Heart left ventricle (tissue), 13 donors: ENCODE measurements at regions not wholly inside any gene's neighbourhood (a gene's known extent, or its start where the extent isn't known, plus 50 kb on each side); places are given as distances from the start of the nearest gene placed in this dataset.

Experiments used
- POLR2A ChIP-seq, 2 donors: fragments of 450-650 bp; IDR thresholded peaks; one replicate each; pipeline ENCODE4 v1.6.1; 2017; ENCODE audit warnings: antibody characterized with exemption in 2 of 2, mild to moderate bottlenecking in 2 of 2, moderate library complexity in 2 of 2
- TF ChIP-seq, protein P1 (sequence below), 12 donors: fragments of 200-600 bp; sonication (generic) in 4 of 12; IDR thresholded peaks; one replicate each; pipeline versions ENCODE4 v1.5.0 to v1.8.0; 2018 to 2022; ENCODE audit warnings: antibody characterized with exemption in 12 of 12, mild to moderate bottlenecking in 5 of 12
- donor health status: ischemic (EF 13 %, LVEDD 7.1; RV severe dilation, severe dysfunction).
- donor health status: DM: no; HTN: yes; CAD: no.
- donor health status: DM: no; HTN: no; CAD: no.
- donor health status: ischemic (EF 25% LVEDD 6.9; RV normal size, moderate dysfunction).
- donor health status: ischemic (EF 25% LVEDD 5.7; RV mildly dilated, moderate dysfunction).
- donor health status: ischemic (EF 35%, LVEDD 5.7; RV mildly dilated, moderate dysfunction).
- donor health status: nonischemic (EF 11% LVEDD 7.7; RV severe dilation, severe dysfunction).
- donor health status: DM: yes; HTN: yes; CAD: no.
- donor health status: PGD.
- donor health status: ischemic (EF 29% LVEDD 5.4; RV normal size, mild dysfunction).
- donor health status: nonischemic (EF 23%, LVEDD 6.1; RV moderate dilation, normal function).

DNA sequence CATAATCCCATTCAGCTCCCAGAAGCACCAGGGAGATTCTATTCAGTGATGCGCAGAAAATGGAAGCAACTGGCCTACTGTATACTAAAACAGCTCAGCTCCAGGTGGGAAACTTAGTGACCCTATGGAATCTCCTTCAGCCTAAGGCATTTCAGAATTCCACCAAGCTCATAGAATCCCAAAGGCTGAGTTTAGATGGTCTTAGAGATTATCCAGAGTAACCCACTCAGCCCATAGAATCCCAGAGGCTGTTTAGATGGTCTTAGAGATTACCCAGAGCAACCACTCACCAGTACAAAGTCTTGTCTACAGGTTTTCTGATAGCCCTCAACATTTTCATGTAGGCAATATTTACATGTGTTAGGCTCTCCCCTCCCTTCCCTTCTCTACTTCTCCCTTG, 232.0 kb upstream of the SLC14A2 start:
- TF ChIP-seq, protein P1, sequence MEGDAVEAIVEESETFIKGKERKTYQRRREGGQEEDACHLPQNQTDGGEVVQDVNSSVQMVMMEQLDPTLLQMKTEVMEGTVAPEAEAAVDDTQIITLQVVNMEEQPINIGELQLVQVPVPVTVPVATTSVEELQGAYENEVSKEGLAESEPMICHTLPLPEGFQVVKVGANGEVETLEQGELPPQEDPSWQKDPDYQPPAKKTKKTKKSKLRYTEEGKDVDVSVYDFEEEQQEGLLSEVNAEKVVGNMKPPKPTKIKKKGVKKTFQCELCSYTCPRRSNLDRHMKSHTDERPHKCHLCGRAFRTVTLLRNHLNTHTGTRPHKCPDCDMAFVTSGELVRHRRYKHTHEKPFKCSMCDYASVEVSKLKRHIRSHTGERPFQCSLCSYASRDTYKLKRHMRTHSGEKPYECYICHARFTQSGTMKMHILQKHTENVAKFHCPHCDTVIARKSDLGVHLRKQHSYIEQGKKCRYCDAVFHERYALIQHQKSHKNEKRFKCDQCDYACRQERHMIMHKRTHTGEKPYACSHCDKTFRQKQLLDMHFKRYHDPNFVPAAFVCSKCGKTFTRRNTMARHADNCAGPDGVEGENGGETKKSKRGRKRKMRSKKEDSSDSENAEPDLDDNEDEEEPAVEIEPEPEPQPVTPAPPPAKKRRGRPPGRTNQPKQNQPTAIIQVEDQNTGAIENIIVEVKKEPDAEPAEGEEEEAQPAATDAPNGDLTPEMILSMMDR (IDR thresholded peaks at IDR 0.05): no peak
- TF ChIP-seq POLR2A (IDR thresholded peaks at IDR 0.05): no peak
